ENCODE measurements at regions not wholly inside any gene's neighbourhood (a gene's known extent, or its start where the extent isn't known, plus 50 kb on each side); places are given as distances from the start of the nearest gene placed in this dataset.

GRCh38 chr10:118867768-118868167, 113.0 kb upstream of the CACUL1 start:
- TF ChIP-seq ELK1 (IDR thresholded peaks at IDR 0.05; ENCODE audit: low read depth, low read length) (no peak), POLR2A (IDR thresholded peaks at IDR 0.05; ENCODE audit: low read length) (no peak), PBX3 (IDR thresholded peaks at IDR 0.05) (no peak), CBX2 (IDR thresholded peaks at IDR 0.05; ENCODE audit: borderline replicate concordance, low read depth) (no peak), EHF (CRISPR knock-in tag; IDR thresholded peaks at IDR 0.05) (no peak), USF2 (IDR thresholded peaks at IDR 0.05) (no peak), JUN (IDR thresholded peaks at IDR 0.05) (no peak), FOXS1 (CRISPR knock-in tag; IDR thresholded peaks at IDR 0.05) (no peak)
- TF ChIP-seq, protein P1, sequence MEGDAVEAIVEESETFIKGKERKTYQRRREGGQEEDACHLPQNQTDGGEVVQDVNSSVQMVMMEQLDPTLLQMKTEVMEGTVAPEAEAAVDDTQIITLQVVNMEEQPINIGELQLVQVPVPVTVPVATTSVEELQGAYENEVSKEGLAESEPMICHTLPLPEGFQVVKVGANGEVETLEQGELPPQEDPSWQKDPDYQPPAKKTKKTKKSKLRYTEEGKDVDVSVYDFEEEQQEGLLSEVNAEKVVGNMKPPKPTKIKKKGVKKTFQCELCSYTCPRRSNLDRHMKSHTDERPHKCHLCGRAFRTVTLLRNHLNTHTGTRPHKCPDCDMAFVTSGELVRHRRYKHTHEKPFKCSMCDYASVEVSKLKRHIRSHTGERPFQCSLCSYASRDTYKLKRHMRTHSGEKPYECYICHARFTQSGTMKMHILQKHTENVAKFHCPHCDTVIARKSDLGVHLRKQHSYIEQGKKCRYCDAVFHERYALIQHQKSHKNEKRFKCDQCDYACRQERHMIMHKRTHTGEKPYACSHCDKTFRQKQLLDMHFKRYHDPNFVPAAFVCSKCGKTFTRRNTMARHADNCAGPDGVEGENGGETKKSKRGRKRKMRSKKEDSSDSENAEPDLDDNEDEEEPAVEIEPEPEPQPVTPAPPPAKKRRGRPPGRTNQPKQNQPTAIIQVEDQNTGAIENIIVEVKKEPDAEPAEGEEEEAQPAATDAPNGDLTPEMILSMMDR (IDR thresholded peaks at IDR 0.05): no peak
- TF ChIP-seq, protein P2, sequence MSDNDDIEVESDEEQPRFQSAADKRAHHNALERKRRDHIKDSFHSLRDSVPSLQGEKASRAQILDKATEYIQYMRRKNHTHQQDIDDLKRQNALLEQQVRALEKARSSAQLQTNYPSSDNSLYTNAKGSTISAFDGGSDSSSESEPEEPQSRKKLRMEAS (IDR thresholded peaks at IDR 0.05): no peak
